ENCODE measurements at regions not wholly inside any gene's neighbourhood (a gene's known extent, or its start where the extent isn't known, plus 50 kb on each side); places are given as distances from the start of the nearest gene placed in this dataset.

GRCh38 chr12:98351089-98351488, 164.3 kb upstream of the TMPO start:
- H3K4me2 ChIP-seq (ENCODE audit: low read length) = no peak overlapping the region

DNA sequence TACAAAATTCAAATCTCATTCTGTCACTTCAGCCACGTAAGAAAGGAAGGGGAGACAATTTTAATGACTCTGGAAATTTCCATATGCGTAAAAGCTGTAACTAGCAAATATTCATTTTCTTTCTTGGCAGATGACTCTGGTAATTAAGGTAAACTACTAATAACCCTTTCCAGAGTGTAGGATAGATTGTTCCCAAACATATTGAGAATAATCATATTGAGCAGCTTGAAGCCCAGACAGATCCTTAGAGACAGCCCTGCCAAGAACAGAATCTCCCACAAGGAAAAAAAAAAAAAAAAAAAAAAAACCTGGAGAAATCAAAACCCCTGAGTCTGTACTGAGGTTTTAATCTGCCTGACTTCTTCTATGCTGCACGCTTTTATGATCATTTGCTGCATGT, 163.6 kb upstream of the TMPO start:
- no peaks in the 10 kb centered on the region for H3K9me3 ChIP-seq (ENCODE audit: control insufficient read depth, insufficient read depth, low read length)
- H3K27me3 ChIP-seq (ENCODE audit: control insufficient read depth, low read length) = peaks cover 4% of the 10 kb centered on the region; the same call in 1 of the 2 replicates
- no peaks in the 10 kb centered on the region for H3F3A ChIP-seq (ENCODE audit: control insufficient read depth, insufficient read depth)
- no peaks in the 10 kb centered on the region for H3K4me1 ChIP-seq (ENCODE audit: control insufficient read depth, low read length)
- no peaks in the 10 kb centered on the region for H3K36me3 ChIP-seq (ENCODE audit: control insufficient read depth, low read length)
- H3K9me2 ChIP-seq (replicated peaks; ENCODE audit: control insufficient read depth, low read length) = no peaks in the 10 kb centered on the region
- TF ChIP-seq CTCF (IDR thresholded peaks at IDR 0.05; ENCODE audit: low read depth, low read length, poor library complexity, severe bottlenecking) (no peak), EZH2phosphoT487 (IDR thresholded peaks at IDR 0.05; ENCODE audit: borderline replicate concordance, low read length) (no peak)
- H3K79me2 ChIP-seq (ENCODE audit: control insufficient read depth, low read length) = no peaks in the 10 kb centered on the region
- no peak overlapping the region for H3K4me3 ChIP-seq (ENCODE audit: low read length)
- no peak overlapping the region for H3K27ac ChIP-seq (ENCODE audit: low read depth, low read length)
- H4K20me1 ChIP-seq (ENCODE audit: control insufficient read depth, insufficient read depth, low read depth, low read length) = no peaks in the 10 kb centered on the region
- H3K4me2 ChIP-seq (ENCODE audit: low read length) = no peak overlapping the region

More at GRCh38 chr12:98351089-98351488, 164.3 kb upstream of the TMPO start:
- TF ChIP-seq CTCF (IDR thresholded peaks at IDR 0.05; ENCODE audit: low read depth, low read length, poor library complexity, severe bottlenecking) (no peak), EZH2phosphoT487 (IDR thresholded peaks at IDR 0.05; ENCODE audit: borderline replicate concordance, low read length) (no peak)
- no peak overlapping the region for H3K27ac ChIP-seq (ENCODE audit: low read depth, low read length)
- no peaks in the 10 kb centered on the region for H3K9me3 ChIP-seq (ENCODE audit: control insufficient read depth, insufficient read depth, low read length)
- no peaks in the 10 kb centered on the region for H3K9me2 ChIP-seq (replicated peaks; ENCODE audit: control insufficient read depth, low read length)
- H3K4me3 ChIP-seq (ENCODE audit: low read length) = no peak overlapping the region
- H3K36me3 ChIP-seq (ENCODE audit: control insufficient read depth, low read length) = no peaks in the 10 kb centered on the region
- H3K27me3 ChIP-seq (ENCODE audit: control insufficient read depth, low read length) = peaks cover 4% of the 10 kb centered on the region; the same call in 1 of the 2 replicates
- no peaks in the 10 kb centered on the region for H3F3A ChIP-seq (ENCODE audit: control insufficient read depth, insufficient read depth)
- H3K4me1 ChIP-seq (ENCODE audit: control insufficient read depth, low read length) = no peaks in the 10 kb centered on the region
- no peaks in the 10 kb centered on the region for H3K79me2 ChIP-seq (ENCODE audit: control insufficient read depth, low read length)
- H4K20me1 ChIP-seq (ENCODE audit: control insufficient read depth, insufficient read depth, low read depth, low read length) = no peaks in the 10 kb centered on the region

GRCh38 chr12:98352218-98352811, 163.1 kb upstream of the TMPO start:
- H3K4me3 ChIP-seq (ENCODE audit: low read length) = no peak overlapping the region
- H3K79me2 ChIP-seq (ENCODE audit: control insufficient read depth, low read length) = no peaks in the 10 kb centered on the region
- H3K36me3 ChIP-seq (ENCODE audit: control insufficient read depth, low read length) = no peaks in the 10 kb centered on the region
- no peaks in the 10 kb centered on the region for H3K9me3 ChIP-seq (ENCODE audit: control insufficient read depth, insufficient read depth, low read length)
- H4K20me1 ChIP-seq (ENCODE audit: control insufficient read depth, insufficient read depth, low read depth, low read length) = no peaks in the 10 kb centered on the region
- no peaks in the 10 kb centered on the region for H3F3A ChIP-seq (ENCODE audit: control insufficient read depth, insufficient read depth)
- no peak overlapping the region for H3K27ac ChIP-seq (ENCODE audit: low read depth, low read length)
- no peak for TF ChIP-seq CTCF (IDR thresholded peaks at IDR 0.05; ENCODE audit: low read depth, low read length, poor library complexity, severe bottlenecking)
- TF ChIP-seq EZH2phosphoT487 (IDR thresholded peaks at IDR 0.05; ENCODE audit: borderline replicate concordance, low read length) = no peak
- H3K4me1 ChIP-seq (ENCODE audit: control insufficient read depth, low read length) = no peaks in the 10 kb centered on the region
- H3K9me2 ChIP-seq (replicated peaks; ENCODE audit: control insufficient read depth, low read length) = no peaks in the 10 kb centered on the region
- peaks cover 4% of the 10 kb centered on the region; the same call in 1 of the 2 replicates for H3K27me3 ChIP-seq (ENCODE audit: control insufficient read depth, low read length)
- no peak overlapping the region for H3K4me2 ChIP-seq (ENCODE audit: low read length)

Measured in DOHH2 (cell line).